SU-DHL-6 (cell line): ENCODE measurements at regions not wholly inside any gene's neighbourhood (a gene's known extent, or its start where the extent isn't known, plus 50 kb on each side); places are given as distances from the start of the nearest gene placed in this dataset.

Experiments used
- EZH2phosphoT487 ChIP-seq: fragments of 200-600 bp; sonication (generic), shearing (Covaris generic); conservative IDR thresholded peaks from 2 replicates; pipeline ENCODE4 v1.6.1; 2018; ENCODE audit warnings: mild to moderate bottlenecking, antibody characterized with exemption, low read length, moderate library complexity, mixed read lengths
- TF ChIP-seq, protein P1 (sequence below): fragments of 200-600 bp; sonication (generic); IDR thresholded peaks from one replicate; pipeline ENCODE4 v1.5.1; 2017; ENCODE audit warnings: antibody characterized with exemption, mild to moderate bottlenecking, low read length, moderate library complexity; ENCODE audit not compliant: insufficient read depth, poor library complexity, severe bottlenecking

DNA sequence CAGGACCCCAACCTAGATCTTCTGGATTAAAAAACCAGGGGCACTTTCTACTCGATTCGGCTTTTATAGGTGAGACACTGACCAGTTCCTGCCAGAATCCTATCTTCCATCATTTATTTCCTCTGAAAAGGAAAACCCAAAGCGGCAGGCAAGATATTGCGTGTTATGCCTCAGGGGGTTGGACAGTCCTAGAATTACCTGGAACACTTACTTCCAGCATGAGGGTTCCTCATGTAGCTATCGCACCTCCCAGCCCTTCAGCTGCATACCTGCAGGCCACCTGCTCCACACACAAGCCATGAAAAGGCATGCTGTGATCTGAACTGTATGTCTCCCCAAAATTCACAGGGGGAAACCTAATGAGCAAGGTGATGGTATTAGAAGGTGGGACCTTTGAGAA, 58.3 kb upstream of the DLG1 start:
- TF ChIP-seq, protein P1, sequence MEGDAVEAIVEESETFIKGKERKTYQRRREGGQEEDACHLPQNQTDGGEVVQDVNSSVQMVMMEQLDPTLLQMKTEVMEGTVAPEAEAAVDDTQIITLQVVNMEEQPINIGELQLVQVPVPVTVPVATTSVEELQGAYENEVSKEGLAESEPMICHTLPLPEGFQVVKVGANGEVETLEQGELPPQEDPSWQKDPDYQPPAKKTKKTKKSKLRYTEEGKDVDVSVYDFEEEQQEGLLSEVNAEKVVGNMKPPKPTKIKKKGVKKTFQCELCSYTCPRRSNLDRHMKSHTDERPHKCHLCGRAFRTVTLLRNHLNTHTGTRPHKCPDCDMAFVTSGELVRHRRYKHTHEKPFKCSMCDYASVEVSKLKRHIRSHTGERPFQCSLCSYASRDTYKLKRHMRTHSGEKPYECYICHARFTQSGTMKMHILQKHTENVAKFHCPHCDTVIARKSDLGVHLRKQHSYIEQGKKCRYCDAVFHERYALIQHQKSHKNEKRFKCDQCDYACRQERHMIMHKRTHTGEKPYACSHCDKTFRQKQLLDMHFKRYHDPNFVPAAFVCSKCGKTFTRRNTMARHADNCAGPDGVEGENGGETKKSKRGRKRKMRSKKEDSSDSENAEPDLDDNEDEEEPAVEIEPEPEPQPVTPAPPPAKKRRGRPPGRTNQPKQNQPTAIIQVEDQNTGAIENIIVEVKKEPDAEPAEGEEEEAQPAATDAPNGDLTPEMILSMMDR: no peak
- no peak for TF ChIP-seq EZH2phosphoT487
